IPS-20b (cell line): ENCODE measurements at regions not wholly inside any gene's neighbourhood (a gene's known extent, or its start where the extent isn't known, plus 50 kb on each side); places are given as distances from the start of the nearest gene placed in this dataset.

ENCODE experiments used
- H3K27ac ChIP-seq: one replicate; pipeline ENCODE4 v1.5.1; 2013; ENCODE audit warnings: low read length
- H3K27me3 ChIP-seq: 2 replicates; pipeline ENCODE4 v1.6.1; 2013; ENCODE audit warnings: mild to moderate bottlenecking, low read length, inconsistent platforms; ENCODE audit not compliant: insufficient read depth
- H3K36me3 ChIP-seq: 2 replicates; pipeline ENCODE4 v1.6.1; 2013; ENCODE audit warnings: low read depth, mild to moderate bottlenecking, inconsistent platforms, low read length, moderate library complexity; ENCODE audit not compliant: insufficient read depth
- H3K4me1 ChIP-seq: 2 replicates; pipeline ENCODE4 v1.6.1; 2013; ENCODE audit warnings: mild to moderate bottlenecking, control low read depth, inconsistent platforms, low read length, moderate library complexity; ENCODE audit not compliant: insufficient read depth
- H3K4me3 ChIP-seq: 2 replicates; pipeline ENCODE4 v1.5.1; 2013; ENCODE audit warnings: mild to moderate bottlenecking, low read length, inconsistent platforms
- H3K9ac ChIP-seq: 2 replicates; pipeline ENCODE4 v1.6.1; 2013; ENCODE audit warnings: low read depth, mild to moderate bottlenecking, inconsistent platforms, low read length, moderate library complexity
- H3K9me3 ChIP-seq: 2 replicates; pipeline ENCODE4 v1.6.1; 2013; ENCODE audit warnings: mild to moderate bottlenecking, low read depth, low read length, inconsistent platforms; ENCODE audit not compliant: insufficient read depth

- peak overlapping the region; percentile 42; the same call in 1 of the 2 replicates for H3K4me3 ChIP-seq
- H3K36me3 ChIP-seq = no peaks in the 10 kb centered on the region
- no peaks in the 10 kb centered on the region for H3K4me1 ChIP-seq
- no peaks in the 10 kb centered on the region for H3K9me3 ChIP-seq
- no peaks in the 10 kb centered on the region for H3K27me3 ChIP-seq
- H3K9ac ChIP-seq = no peak overlapping the region
- H3K27ac ChIP-seq = no peak overlapping the region
Observed at GRCh38 chr11:86193297-86194095, 51.1 kb upstream of the EED start.

GRCh38 chr11:86192519-86193257, 51.9 kb upstream of the EED start:
- no peaks in the 10 kb centered on the region for H3K9me3 ChIP-seq
- no peaks in the 10 kb centered on the region for H3K27me3 ChIP-seq
- H3K9ac ChIP-seq = no peak overlapping the region
- no peak overlapping the region for H3K27ac ChIP-seq
- H3K36me3 ChIP-seq = no peaks in the 10 kb centered on the region
- peak overlapping the region; percentile 42; the same call in 1 of the 2 replicates for H3K4me3 ChIP-seq
- no peaks in the 10 kb centered on the region for H3K4me1 ChIP-seq

GRCh38 chr11:86191874-86192273, 52.7 kb upstream of the EED start:
- no peak overlapping the region for H3K9ac ChIP-seq

GRCh38 chr11:86187027-86187426, 57.5 kb upstream of the EED start:
- Histone ChIP-seq H3K27me3 (no peaks in the 10 kb centered on the region), H3K4me3 (no peak overlapping the region), H3K4me1 (no peaks in the 10 kb centered on the region), H3K36me3 (no peaks in the 10 kb centered on the region), H3K27ac (no peak overlapping the region), H3K9me3 (no peaks in the 10 kb centered on the region), H3K9ac (no peak overlapping the region)

More at GRCh38 chr11:86191874-86192273, 52.7 kb upstream of the EED start:
- Histone ChIP-seq H3K4me1 (no peaks in the 10 kb centered on the region), H3K36me3 (no peaks in the 10 kb centered on the region), H3K27me3 (no peaks in the 10 kb centered on the region), H3K4me3 (no peak overlapping the region), H3K9me3 (no peaks in the 10 kb centered on the region), H3K27ac (no peak overlapping the region)

GRCh38 chr11:86186386-86186785, 58.2 kb upstream of the EED start:
- Histone ChIP-seq H3K36me3 (no peaks in the 10 kb centered on the region), H3K4me3 (no peak overlapping the region), H3K9ac (no peak overlapping the region), H3K27ac (no peak overlapping the region), H3K9me3 (no peaks in the 10 kb centered on the region), H3K27me3 (no peaks in the 10 kb centered on the region), H3K4me1 (no peaks in the 10 kb centered on the region)

GRCh38 chr11:86185381-86185750, 59.2 kb upstream of the EED start:
- no peak overlapping the region for H3K9ac ChIP-seq
- no peaks in the 10 kb centered on the region for H3K36me3 ChIP-seq
- no peaks in the 10 kb centered on the region for H3K4me1 ChIP-seq
- H3K27ac ChIP-seq = no peak overlapping the region
- H3K9me3 ChIP-seq = no peaks in the 10 kb centered on the region
- no peak overlapping the region for H3K4me3 ChIP-seq
- no peaks in the 10 kb centered on the region for H3K27me3 ChIP-seq

GRCh38 chr11:86184728-86185380, 59.7 kb upstream of the EED start:
- H3K9me3 ChIP-seq = no peaks in the 10 kb centered on the region
- no peaks in the 10 kb centered on the region for H3K36me3 ChIP-seq
- no peaks in the 10 kb centered on the region for H3K4me1 ChIP-seq
- no peak overlapping the region for H3K27ac ChIP-seq
- H3K4me3 ChIP-seq = no peak overlapping the region
- H3K27me3 ChIP-seq = no peaks in the 10 kb centered on the region
- H3K9ac ChIP-seq = no peak overlapping the region

GRCh38 chr11:86183694-86184093, 60.9 kb upstream of the EED start:
- Histone ChIP-seq H3K4me3 (no peak overlapping the region), H3K27me3 (no peaks in the 10 kb centered on the region), H3K9me3 (no peaks in the 10 kb centered on the region), H3K27ac (no peak overlapping the region), H3K4me1 (no peaks in the 10 kb centered on the region), H3K36me3 (no peaks in the 10 kb centered on the region), H3K9ac (no peak overlapping the region)

- Histone ChIP-seq H3K4me3 (no peak overlapping the region), H3K27ac (no peak overlapping the region), H3K9ac (no peak overlapping the region), H3K9me3 (no peaks in the 10 kb centered on the region), H3K27me3 (no peaks in the 10 kb centered on the region), H3K36me3 (no peaks in the 10 kb centered on the region), H3K4me1 (no peaks in the 10 kb centered on the region)
Observed at GRCh38 chr11:86182976-86183584, 61.5 kb upstream of the EED start.

- Histone ChIP-seq H3K9ac (no peak overlapping the region), H3K27ac (no peak overlapping the region), H3K4me3 (no peak overlapping the region), H3K9me3 (no peaks in the 10 kb centered on the region), H3K36me3 (no peaks in the 10 kb centered on the region), H3K27me3 (no peaks in the 10 kb centered on the region), H3K4me1 (no peaks in the 10 kb centered on the region)
Observed at GRCh38 chr11:86181379-86181778, 63.2 kb upstream of the EED start.

- Histone ChIP-seq H3K36me3 (no peaks in the 10 kb centered on the region), H3K4me3 (no peak overlapping the region), H3K27me3 (no peaks in the 10 kb centered on the region), H3K9me3 (no peaks in the 10 kb centered on the region), H3K27ac (no peak overlapping the region), H3K4me1 (no peaks in the 10 kb centered on the region), H3K9ac (no peak overlapping the region)
Observed at GRCh38 chr11:86180851-86181250, 63.7 kb upstream of the EED start.
